ENCODE measurements at regions not wholly inside any gene's neighbourhood (a gene's known extent, or its start where the extent isn't known, plus 50 kb on each side); places are given as distances from the start of the nearest gene placed in this dataset.

DNA sequence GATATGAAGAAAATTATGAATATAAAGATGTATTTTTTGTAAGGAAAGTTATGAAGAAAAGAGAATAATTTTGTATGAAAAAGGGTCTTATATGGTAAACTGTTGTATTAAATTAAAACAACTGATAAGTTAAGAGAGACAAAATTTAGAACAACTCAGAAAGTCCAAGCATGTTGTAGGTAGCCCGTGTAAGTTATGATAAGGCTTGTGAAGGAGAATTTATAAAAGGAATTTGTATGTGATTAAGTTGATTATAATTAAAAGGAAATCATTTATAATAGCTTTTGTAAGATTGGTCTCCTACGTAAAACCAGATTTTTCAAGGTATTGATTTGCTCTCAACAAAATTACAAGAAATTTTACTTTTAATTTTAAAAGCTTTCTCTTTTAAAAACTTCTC lies 1579.3 kb downstream of the HACE1 start:
- TF ChIP-seq, protein P1, sequence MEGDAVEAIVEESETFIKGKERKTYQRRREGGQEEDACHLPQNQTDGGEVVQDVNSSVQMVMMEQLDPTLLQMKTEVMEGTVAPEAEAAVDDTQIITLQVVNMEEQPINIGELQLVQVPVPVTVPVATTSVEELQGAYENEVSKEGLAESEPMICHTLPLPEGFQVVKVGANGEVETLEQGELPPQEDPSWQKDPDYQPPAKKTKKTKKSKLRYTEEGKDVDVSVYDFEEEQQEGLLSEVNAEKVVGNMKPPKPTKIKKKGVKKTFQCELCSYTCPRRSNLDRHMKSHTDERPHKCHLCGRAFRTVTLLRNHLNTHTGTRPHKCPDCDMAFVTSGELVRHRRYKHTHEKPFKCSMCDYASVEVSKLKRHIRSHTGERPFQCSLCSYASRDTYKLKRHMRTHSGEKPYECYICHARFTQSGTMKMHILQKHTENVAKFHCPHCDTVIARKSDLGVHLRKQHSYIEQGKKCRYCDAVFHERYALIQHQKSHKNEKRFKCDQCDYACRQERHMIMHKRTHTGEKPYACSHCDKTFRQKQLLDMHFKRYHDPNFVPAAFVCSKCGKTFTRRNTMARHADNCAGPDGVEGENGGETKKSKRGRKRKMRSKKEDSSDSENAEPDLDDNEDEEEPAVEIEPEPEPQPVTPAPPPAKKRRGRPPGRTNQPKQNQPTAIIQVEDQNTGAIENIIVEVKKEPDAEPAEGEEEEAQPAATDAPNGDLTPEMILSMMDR (IDR thresholded peaks at IDR 0.05; ENCODE audit: low read length), result no peak
- no peak for TF ChIP-seq EZH2 (IDR thresholded peaks at IDR 0.05; ENCODE audit: borderline replicate concordance, low read length)

Data from OCI-LY1 (cell line).